Lower leg skin (tissue), 3 donors: ENCODE measurements at regions not wholly inside any gene's neighbourhood (a gene's known extent, or its start where the extent isn't known, plus 50 kb on each side); places are given as distances from the start of the nearest gene placed in this dataset.

Experiments
- POLR2A ChIP-seq, 2 donors: fragments of 450-650 bp; IDR thresholded peaks; one replicate each; pipeline ENCODE4 v1.6.1; 2016 to 2017; ENCODE audit warnings: antibody characterized with exemption in 2 of 2, mild to moderate bottlenecking in 1 of 2, moderate library complexity in 1 of 2
- TF ChIP-seq, protein P1 (sequence below), 3 donors: fragments of 450-650 bp; IDR thresholded peaks; one replicate each; pipeline ENCODE4 v1.5.1; 2016; ENCODE audit warnings: antibody characterized with exemption in 3 of 3, mild to moderate bottlenecking in 3 of 3, moderate library complexity in 2 of 3

GRCh38 chr4:108532187-108532586 lies 88.2 kb upstream of the RPL34 start:
- TF ChIP-seq, protein P1, sequence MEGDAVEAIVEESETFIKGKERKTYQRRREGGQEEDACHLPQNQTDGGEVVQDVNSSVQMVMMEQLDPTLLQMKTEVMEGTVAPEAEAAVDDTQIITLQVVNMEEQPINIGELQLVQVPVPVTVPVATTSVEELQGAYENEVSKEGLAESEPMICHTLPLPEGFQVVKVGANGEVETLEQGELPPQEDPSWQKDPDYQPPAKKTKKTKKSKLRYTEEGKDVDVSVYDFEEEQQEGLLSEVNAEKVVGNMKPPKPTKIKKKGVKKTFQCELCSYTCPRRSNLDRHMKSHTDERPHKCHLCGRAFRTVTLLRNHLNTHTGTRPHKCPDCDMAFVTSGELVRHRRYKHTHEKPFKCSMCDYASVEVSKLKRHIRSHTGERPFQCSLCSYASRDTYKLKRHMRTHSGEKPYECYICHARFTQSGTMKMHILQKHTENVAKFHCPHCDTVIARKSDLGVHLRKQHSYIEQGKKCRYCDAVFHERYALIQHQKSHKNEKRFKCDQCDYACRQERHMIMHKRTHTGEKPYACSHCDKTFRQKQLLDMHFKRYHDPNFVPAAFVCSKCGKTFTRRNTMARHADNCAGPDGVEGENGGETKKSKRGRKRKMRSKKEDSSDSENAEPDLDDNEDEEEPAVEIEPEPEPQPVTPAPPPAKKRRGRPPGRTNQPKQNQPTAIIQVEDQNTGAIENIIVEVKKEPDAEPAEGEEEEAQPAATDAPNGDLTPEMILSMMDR (IDR thresholded peaks at IDR 0.05) = no peak
- no peak for TF ChIP-seq POLR2A (IDR thresholded peaks at IDR 0.05)
